ENCODE measurements at regions not wholly inside any gene's neighbourhood (a gene's known extent, or its start where the extent isn't known, plus 50 kb on each side); places are given as distances from the start of the nearest gene placed in this dataset.

DNA sequence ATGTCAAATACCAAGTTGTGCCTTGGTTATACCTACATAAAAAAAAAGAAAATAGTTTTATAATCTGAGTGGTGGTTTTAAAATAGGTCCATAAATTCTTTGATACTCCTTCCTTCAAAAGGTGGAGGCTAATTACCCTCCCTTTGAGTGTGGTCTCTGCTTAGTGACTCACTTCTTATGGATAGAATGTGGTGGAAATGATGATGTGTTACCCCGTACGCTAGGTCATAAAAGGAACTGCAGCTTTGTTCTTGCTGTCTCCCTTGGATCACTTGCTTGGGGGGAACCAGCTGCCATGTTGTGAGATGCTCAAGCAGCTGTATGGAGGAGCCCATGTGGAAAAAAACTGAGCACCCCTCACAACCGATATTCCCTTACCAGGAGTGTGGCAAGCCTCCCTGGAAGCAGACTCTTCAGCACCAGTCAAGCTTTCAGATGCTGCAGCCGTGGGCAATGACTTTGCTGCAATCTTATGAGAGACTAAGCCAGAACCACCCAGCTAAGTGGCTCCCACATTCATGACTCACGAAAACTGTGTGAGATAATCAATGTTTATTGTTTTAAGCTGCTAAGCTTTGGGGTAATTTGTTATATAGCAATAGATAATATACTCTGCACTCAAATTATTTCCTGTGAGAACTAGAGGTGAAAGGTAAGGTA lies 195.0 kb upstream of the GATB start:
- no peak overlapping the region for H3K4me2 ChIP-seq (ENCODE audit: control insufficient read depth, insufficient read depth)

More for the DNA sequence above, 195.0 kb upstream of the GATB start:
- no peak for DNase-seq (ENCODE audit: low read depth, low spot score)
- no peak for FAIRE-seq
- Histone ChIP-seq H3K4me3 (no peak overlapping the region), H3K27ac (ENCODE audit: control insufficient read depth, insufficient read depth) (no peak overlapping the region), H3K36me3 (ENCODE audit: control insufficient read depth in 2 of 2, insufficient read depth in 2 of 2, low read length in 1 of 2) (no peaks in the 10 kb centered on the region), H3K79me2 (ENCODE audit: control insufficient read depth, insufficient read depth, low read length) (no peaks in the 10 kb centered on the region), H3K4me1 (ENCODE audit: control insufficient read depth, insufficient read depth, low read length) (no peaks in the 10 kb centered on the region), H4K20me1 (ENCODE audit: control insufficient read depth, insufficient read depth) (no peaks in the 10 kb centered on the region), H3K27me3 (replicated peaks in 1 of 2; ENCODE audit: control insufficient read depth in 2 of 2, insufficient read depth in 2 of 2, low read length in 1 of 2) (peaks cover 0 to 3% of the 10 kb centered on the region in 2 experiments; a peak in 1 of 4 replicates), H2AFZ (ENCODE audit: control insufficient read depth, low read depth, low read length) (no peak overlapping the region), H3K9ac (ENCODE audit: control insufficient read depth, insufficient read depth, low read length) (no peak overlapping the region), H3K9me3 (replicated peaks; ENCODE audit: control insufficient read depth, insufficient read depth, low read length) (no peaks in the 10 kb centered on the region)
- BruUV-seq (replicated peaks), result no TSS peak
- in situ Hi-C loops (cut with MboI), result no loop called here
- ChIA-PET RAD21 (ENCODE audit: unreplicated experiment) (interaction anchor here (0.7 kb wide), 1 partner anchor 195 kb away, joined by 3 read pairs; the partner anchor contains the start of gene GATB), SMC1A (ENCODE audit: uncharacterized antibody, unreplicated experiment) (interaction anchor here (0.8 to 1.4 kb wide), 2 partner anchors 11 to 34 kb away, joined by 3 read pairs; no protein-coding TSS in a partner anchor), POLR2A (no interaction called here), CTCF (no interaction called here)
- TF ChIP-seq CBX5 (IDR thresholded peaks at IDR 0.05; ENCODE audit: low read depth) (no peak), CBX3 (IDR thresholded peaks at IDR 0.05; ENCODE audit: borderline replicate concordance, low read depth) (no peak), SREBF1 (IDR thresholded peaks at IDR 0.05; ENCODE audit: low read length) (no peak), BMI1 (IDR thresholded peaks at IDR 0.05; ENCODE audit: borderline replicate concordance) (no peak), POLR2AphosphoS5 (IDR thresholded peaks at IDR 0.05; ENCODE audit: low read length) (no peak), IRF4 (IDR thresholded peaks at IDR 0.05; ENCODE audit: low read depth, low read length) (no peak), SIX5 (IDR thresholded peaks at IDR 0.05; ENCODE audit: low read depth, low read length, severe bottlenecking) (no peak), ETV6 (conservative IDR thresholded peaks at IDR 0.05 in 1 of 2, IDR thresholded peaks at IDR 0.05 in 1 of 2; ENCODE audit: borderline replicate concordance in 1 of 2, low read depth in 1 of 2) (no peak), JUND (IDR thresholded peaks at IDR 0.05; ENCODE audit: low read depth, low read length) (no peak), KAT2A (conservative IDR thresholded peaks at IDR 0.05; ENCODE audit: control insufficient read depth, low read depth, low read length) (no peak), SUPT20H (IDR thresholded peaks at IDR 0.05; ENCODE audit: borderline replicate concordance, control insufficient read depth, low read depth, low read length) (no peak), MTA2 (IDR thresholded peaks at IDR 0.05; ENCODE audit: low read depth) (no peak), USF2 (IDR thresholded peaks at IDR 0.05; ENCODE audit: borderline replicate concordance, low read depth, low read length) (no peak), HDAC6 (IDR thresholded peaks at IDR 0.05; ENCODE audit: unreplicated experiment) (no peak), ATF7 (IDR thresholded peaks at IDR 0.05; ENCODE audit: low read depth) (no peak), CHD4 (IDR thresholded peaks at IDR 0.05) (no peak), JUNB (IDR thresholded peaks at IDR 0.05) (no peak), SUZ12 (IDR thresholded peaks at IDR 0.05; ENCODE audit: unreplicated experiment) (no peak)
- TF ChIP-seq, protein P1, sequence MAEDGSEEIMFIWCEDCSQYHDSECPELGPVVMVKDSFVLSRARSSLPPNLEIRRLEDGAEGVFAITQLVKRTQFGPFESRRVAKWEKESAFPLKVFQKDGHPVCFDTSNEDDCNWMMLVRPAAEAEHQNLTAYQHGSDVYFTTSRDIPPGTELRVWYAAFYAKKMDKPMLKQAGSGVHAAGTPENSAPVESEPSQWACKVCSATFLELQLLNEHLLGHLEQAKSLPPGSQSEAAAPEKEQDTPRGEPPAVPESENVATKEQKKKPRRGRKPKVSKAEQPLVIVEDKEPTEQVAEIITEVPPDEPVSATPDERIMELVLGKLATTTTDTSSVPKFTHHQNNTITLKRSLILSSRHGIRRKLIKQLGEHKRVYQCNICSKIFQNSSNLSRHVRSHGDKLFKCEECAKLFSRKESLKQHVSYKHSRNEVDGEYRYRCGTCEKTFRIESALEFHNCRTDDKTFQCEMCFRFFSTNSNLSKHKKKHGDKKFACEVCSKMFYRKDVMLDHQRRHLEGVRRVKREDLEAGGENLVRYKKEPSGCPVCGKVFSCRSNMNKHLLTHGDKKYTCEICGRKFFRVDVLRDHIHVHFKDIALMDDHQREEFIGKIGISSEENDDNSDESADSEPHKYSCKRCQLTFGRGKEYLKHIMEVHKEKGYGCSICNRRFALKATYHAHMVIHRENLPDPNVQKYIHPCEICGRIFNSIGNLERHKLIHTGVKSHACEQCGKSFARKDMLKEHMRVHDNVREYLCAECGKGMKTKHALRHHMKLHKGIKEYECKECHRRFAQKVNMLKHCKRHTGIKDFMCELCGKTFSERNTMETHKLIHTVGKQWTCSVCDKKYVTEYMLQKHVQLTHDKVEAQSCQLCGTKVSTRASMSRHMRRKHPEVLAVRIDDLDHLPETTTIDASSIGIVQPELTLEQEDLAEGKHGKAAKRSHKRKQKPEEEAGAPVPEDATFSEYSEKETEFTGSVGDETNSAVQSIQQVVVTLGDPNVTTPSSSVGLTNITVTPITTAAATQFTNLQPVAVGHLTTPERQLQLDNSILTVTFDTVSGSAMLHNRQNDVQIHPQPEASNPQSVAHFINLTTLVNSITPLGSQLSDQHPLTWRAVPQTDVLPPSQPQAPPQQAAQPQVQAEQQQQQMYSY (CRISPR knock-in tag; IDR thresholded peaks at IDR 0.05), result no peak
- 35% methylated on average over 5 of the region's 5 CpGs for WGBS (ENCODE audit: insufficient coverage, insufficient replicate concordance, low lambda C conversion rate, missing lambda C conversion rate)
- no peak for ATAC-seq
- intact Hi-C loops (cut with micrococcal nuclease; ENCODE audit: unreplicated experiment), result no loop called here

Data from GM12878 (cell line).